SH-SY5Y (cell line): ENCODE measurements at regions not wholly inside any gene's neighbourhood (a gene's known extent, or its start where the extent isn't known, plus 50 kb on each side); places are given as distances from the start of the nearest gene placed in this dataset.

Source experiments
- GATA2 ChIP-seq: IDR thresholded peaks from 2 replicates; pipeline ENCODE4 v1.6.1; 2011; ENCODE audit warnings: mild to moderate bottlenecking, low read depth, low read length
- GATA3 ChIP-seq: IDR thresholded peaks from 2 replicates; pipeline ENCODE4 v1.6.1; 2011; ENCODE audit warnings: low read depth, mild to moderate bottlenecking, low read length, moderate library complexity

GRCh38 chr1:78298349-78298748 is 192.4 kb upstream of the PTGFR start:
- TF ChIP-seq GATA2 (no peak), GATA3 (no peak)

- TF ChIP-seq GATA2, result no peak
- TF ChIP-seq GATA3, result no peak
These were observed 189.6 kb upstream of the PTGFR start for GRCh38 chr1:78301141-78301540.

DNA sequence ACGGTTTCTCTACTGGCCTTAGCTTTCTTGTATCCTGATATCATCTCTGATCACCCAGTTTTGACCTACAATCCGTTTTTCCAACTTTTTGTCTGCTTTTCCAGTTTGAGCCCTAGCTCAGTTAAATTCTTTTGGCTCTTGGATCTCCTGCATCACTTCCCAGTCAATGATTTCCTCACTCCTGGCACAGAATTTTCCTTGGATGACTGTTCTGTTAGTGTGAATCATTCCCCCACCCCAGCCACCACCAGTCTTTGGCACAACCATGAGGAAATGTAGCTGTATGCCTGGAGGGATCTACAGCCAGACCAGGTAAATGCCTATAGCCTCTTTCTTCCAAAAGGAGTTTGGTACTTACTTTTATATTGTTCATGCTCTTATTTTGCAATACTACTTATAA is 187.2 kb upstream of the PTGFR start:
- TF ChIP-seq GATA3, result no peak
- TF ChIP-seq GATA2, result no peak

DNA sequence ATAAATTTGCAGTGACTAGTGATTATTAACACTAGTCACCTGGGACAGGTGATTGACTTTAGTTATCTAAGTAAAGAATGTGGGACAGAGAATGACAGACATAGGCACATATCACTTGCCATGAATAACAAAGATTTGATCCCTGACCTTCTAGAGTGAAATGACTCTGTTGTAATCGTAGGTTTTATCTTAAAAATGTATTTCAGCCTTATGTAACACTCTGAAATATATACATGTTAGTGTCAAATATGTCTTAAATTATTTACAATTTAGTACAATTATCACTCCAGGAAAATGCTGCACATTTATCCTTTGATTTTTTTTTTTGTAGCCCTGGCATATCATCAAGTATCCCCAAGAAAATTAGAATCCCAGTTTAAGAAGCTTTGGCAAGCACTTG is 186.4 kb upstream of the PTGFR start:
- TF ChIP-seq GATA2, result no peak
- no peak for TF ChIP-seq GATA3

- TF ChIP-seq GATA3 (no peak), GATA2 (no peak)
These were observed 186.0 kb upstream of the PTGFR start for GRCh38 chr1:78304761-78305160.

DNA sequence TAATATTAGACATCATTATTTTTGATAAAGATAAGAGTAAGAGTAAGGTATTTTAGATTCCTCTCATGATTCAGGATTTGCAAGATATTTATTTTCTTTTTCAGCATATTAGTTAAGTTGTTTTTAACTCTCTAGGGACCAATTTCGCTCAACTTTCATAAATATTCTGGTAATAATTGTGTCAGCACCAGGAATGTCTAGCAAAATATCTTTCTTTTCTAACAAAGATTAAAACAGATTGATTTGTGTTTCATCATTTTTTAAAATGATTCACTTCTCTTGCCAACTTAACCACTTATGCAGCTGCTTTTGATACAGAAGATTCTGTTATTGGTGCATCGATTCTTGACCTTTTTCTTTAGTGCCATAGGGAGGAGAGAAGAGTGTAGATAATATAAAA is 172.8 kb upstream of the PTGFR start:
- no peak for TF ChIP-seq GATA3
- TF ChIP-seq GATA2, result no peak

- TF ChIP-seq GATA2, result no peak
- no peak for TF ChIP-seq GATA3
These were observed 171.2 kb upstream of the PTGFR start for GRCh38 chr1:78319603-78320002.

DNA sequence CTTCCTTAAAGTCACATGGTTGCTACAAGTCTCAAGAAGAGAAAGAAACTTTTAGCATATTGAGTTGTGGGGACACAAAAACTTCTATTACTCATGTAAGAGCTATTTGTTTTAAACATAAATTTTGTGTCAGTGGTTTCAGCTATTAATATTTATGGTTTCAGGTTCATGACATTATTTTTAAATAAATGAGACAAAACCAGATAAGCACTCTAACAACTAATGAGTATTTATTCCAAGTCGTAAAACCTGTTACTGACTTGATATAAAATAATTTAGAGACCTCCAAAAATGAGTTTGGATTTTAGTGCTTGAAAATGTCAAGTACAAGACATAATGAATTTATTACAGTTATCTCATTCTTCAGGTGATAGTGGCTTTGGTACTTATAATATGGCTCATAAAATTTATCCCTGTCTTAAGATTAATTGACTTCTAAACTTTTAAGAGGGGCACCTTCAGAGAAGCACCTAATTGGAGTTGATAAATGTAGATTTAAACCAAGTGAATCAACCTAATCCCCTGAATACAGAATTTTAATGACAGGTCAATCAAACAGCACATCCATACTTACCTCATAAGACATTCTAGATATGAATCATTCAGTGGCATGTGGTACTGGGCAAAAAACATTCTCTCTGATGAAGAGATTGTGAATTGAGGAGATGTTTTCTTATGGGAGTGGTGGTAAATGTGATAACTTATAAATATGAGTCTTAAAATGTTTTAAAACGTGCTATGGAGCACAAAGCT is 167.7 kb upstream of the PTGFR start:
- TF ChIP-seq GATA3 (no peak), GATA2 (no peak)

- TF ChIP-seq GATA3, result no peak
These were observed 165.5 kb upstream of the PTGFR start for GRCh38 chr1:78325293-78325692.

DNA sequence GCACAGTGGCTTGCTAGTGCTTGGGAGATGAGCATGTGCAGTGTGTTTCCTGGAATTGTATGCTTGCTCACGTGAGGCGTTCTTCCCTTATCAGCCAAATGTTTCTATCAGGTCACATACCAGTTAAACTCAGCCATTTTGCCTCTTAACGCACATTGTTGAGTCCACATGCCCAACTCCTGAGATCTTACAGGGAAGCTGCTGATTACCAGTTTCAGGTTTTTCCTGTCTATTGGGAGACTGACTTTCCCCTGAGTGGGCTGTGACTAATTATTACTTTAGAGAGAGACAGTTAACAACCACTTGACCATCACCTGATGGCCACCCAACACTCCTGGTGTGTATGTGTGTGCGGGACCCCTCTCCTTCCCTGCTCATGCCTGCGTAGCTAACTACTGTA is 161.3 kb upstream of the PTGFR start:
- TF ChIP-seq GATA3, result no peak
- TF ChIP-seq GATA2, result no peak

DNA sequence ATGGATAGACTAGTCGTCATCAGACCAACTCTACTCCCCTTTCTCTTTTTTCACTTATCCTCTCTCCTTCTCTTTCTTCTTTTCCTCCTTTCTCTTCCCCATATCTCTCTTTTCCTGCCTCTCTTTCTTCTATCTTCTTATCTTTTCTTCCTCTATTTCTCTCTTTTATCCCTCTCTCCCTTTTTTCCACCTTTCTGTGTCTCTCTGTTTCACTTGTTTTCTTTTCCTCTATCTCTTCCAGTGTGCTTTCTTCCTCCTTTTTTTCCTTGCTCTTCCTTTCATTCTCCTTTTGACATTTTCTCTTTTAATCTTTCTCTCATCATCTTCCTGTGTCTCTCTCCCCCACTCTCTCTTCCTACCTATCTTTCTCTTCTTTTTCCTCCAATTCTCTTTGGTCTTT is 159.0 kb upstream of the PTGFR start:
- TF ChIP-seq GATA2 (no peak), GATA3 (no peak)

- TF ChIP-seq GATA2 (no peak), GATA3 (no peak)
These were observed 157.3 kb upstream of the PTGFR start for GRCh38 chr1:78333502-78333901.

- TF ChIP-seq GATA2 (no peak), GATA3 (no peak)
These were observed 156.7 kb upstream of the PTGFR start for GRCh38 chr1:78334114-78334513.

DNA sequence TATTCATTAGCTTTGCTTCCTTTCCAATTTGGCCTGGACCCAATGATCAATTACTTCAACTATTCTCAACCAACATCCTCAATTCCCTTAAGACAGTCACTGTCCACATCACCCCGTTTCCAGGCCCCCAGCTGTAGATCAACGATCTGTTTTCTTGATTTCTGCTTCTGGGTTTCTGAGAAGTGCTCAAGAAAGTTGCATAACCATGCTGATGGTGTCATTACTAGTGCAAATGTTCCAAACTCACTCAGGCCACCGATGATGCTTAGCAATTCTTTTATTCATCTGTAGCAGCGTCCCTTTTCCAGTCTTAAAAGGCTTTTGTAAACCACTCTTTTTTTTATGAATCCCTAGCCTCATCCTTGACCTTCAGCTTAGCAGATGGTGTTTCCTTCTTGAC is 155.8 kb upstream of the PTGFR start:
- TF ChIP-seq GATA2 (no peak), GATA3 (no peak)

GRCh38 chr1:78339490-78339889 is 151.3 kb upstream of the PTGFR start:
- no peak for TF ChIP-seq GATA2
- no peak for TF ChIP-seq GATA3

- TF ChIP-seq GATA2 (no peak), GATA3 (no peak)
These were observed 150.8 kb upstream of the PTGFR start for GRCh38 chr1:78340006-78340405.
